NCI-H187 (cell line): ENCODE measurements at regions not wholly inside any gene's neighbourhood (a gene's known extent, or its start where the extent isn't known, plus 50 kb on each side); places are given as distances from the start of the nearest gene placed in this dataset.

Source experiments
- DNase-seq, 2 experiments: peaks; one replicate each; lab custom pipeline; 2025; lab: John Stamatoyannopoulos, UW

- no peak for DNase-seq
Measured at GRCh38 chr20:48300529-48300928, 515.2 kb upstream of the SULF2 start.

DNA sequence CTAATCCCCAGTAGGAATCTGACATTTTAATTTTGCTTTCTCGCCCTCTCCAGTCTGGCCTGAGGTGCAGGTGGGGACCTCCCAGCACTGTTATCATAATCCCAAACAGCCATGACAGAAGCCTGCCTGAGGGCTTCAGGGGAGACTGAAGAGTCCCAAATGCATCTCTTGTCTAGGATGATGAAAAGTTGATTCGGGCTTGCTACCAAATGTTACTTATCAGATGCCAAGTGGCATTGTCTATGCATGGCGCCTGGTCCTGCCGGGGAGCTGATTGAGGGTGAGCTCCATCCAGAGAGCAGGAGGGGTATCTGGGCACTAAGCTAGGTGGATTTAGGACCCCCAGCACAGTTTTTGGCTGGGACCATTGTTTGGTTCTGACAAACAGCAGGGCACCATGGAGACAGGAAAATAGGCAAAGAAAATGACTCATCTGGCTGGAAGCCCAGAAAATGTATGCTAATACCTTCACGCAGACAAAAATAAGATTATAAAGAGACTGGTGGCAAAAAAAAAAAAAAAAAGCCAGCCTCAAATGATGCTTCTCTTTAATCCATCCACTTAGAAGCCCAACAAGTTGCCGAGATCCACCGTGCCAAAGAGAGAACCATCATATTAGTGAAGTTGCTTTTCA is 513.7 kb upstream of the SULF2 start:
- no peak for DNase-seq

DNA sequence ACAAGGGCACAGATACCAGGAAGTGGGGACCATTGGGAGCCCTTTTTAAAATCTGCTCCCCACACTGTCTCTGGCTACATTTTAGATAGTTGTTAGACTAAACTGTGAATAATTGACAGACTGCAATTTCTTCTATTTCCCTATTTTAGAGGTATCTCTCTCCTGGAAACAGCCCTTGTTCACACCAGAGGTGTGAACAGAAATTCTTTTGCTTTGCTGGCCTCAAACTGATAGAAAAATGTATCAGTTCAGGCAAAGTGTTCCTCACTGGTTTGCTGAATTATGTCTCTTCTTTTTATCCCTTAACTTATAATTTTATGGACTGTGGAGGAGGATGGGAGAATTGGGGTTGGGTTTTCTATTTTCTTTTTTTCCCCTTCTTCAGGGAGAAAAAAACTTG is 513.2 kb upstream of the SULF2 start:
- no peak for DNase-seq

GRCh38 chr20:48295966-48296421 is 510.7 kb upstream of the SULF2 start:
- peak in 1 of 2 experiments; percentile 12 for DNase-seq

GRCh38 chr20:48295445-48295903 is 510.2 kb upstream of the SULF2 start:
- DNase-seq, result no peak

- no peak for DNase-seq
Measured at GRCh38 chr20:48294942-48295341, 509.7 kb upstream of the SULF2 start.

DNA sequence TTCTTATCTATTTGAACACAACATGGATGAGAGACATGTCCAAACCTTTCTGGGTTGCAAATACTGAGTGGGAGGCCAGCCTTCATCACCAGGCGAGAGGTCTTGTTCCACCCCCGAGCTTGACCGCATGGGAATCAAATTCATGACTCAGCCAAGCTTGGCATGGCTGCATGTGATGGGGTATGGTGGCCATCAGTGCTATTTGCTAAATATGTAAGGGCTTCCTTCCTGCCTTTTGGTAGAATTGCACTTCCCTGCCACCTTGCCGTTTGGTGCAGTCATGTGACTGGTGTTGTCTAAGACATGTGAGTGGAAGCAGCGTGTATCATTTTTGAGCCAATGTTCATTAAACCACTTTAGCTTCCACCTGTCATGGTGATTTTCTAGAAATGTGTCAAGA is 508.9 kb upstream of the SULF2 start:
- no peak for DNase-seq

- no peak for DNase-seq
Measured at GRCh38 chr20:48293671-48294070, 508.4 kb upstream of the SULF2 start.

- no peak for DNase-seq
Measured at GRCh38 chr20:48292806-48293205, 507.5 kb upstream of the SULF2 start.

- DNase-seq, result no peak
Measured at GRCh38 chr20:48291896-48292295, 506.6 kb upstream of the SULF2 start.

GRCh38 chr20:48288930-48289507 is 503.7 kb upstream of the SULF2 start:
- no peak for DNase-seq

DNA sequence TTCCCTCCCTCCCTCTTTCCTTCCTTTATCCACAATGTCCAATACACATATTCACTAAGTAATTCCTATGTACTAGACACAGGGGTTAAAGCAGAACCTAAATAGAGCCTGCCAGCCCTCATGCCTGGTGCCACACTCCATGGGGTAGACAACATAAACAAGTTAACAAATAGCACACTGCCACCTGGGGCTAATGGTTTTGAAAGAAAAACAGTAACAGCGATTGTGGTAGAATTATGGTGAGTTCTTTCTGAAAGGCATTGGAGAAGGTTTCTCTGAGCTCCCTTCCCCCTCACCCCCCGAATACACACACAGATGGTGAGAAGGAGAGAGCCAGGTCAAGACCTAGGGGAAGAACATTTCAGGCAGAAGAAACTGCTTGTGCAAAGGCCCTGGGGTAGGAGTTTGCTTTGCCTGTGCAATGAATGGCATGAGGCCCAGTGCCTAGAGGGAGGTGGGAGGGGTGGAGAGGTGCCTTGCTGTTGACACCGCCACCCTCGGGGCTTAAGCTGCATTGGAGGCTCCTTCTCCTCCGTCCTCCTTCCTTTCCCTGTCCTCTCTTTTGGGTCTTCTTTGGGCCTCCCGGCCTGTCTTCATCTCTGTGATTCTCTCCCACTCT is 502.4 kb upstream of the SULF2 start:
- DNase-seq, result no peak

- DNase-seq, result no peak
Measured at GRCh38 chr20:48287021-48287494, 501.8 kb upstream of the SULF2 start.

- no peak for DNase-seq
Measured at GRCh38 chr20:48286601-48287000, 501.3 kb upstream of the SULF2 start.

DNA sequence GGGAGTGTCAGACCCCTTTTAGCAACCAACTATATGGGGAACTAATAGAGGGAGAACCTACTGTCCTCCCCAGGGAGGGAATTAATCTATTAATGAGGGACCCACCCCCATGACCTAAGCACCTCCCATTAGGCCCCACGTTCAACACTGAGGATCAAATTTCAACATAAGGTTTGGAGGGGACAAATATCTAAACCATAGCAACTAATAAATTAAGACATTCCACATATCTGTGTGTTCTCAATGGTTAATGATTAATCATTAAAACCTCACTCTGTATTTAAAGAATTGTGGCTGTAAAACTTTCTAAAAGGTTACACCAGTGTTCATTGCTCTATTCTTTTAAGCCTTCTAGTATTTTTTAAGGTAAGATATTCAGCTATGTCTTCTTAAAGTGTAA is 500.4 kb upstream of the SULF2 start:
- no peak for DNase-seq

DNA sequence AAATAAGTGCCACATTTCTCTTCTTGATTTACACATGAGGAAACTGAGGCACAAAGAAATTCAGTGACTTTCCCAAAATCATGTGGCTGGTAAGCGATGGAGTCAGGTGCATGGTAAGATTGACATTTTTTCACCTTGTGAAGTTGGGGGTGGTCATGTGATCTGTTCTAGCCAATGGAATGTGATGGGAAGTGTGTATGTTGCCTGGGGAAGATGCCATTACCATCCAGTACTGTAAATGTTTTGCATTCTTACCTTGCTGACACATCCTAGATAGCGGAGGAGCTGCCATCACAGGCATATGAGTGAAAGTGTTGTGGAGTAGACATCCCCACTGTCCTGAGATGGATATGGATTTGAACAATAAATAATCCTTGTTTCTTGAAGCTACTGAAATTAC is 499.6 kb upstream of the SULF2 start:
- no peak for DNase-seq

- DNase-seq, result no peak
Measured at GRCh38 chr20:48284315-48284714, 499.0 kb upstream of the SULF2 start.

GRCh38 chr20:48283470-48284110 is 498.3 kb upstream of the SULF2 start:
- no peak for DNase-seq

DNA sequence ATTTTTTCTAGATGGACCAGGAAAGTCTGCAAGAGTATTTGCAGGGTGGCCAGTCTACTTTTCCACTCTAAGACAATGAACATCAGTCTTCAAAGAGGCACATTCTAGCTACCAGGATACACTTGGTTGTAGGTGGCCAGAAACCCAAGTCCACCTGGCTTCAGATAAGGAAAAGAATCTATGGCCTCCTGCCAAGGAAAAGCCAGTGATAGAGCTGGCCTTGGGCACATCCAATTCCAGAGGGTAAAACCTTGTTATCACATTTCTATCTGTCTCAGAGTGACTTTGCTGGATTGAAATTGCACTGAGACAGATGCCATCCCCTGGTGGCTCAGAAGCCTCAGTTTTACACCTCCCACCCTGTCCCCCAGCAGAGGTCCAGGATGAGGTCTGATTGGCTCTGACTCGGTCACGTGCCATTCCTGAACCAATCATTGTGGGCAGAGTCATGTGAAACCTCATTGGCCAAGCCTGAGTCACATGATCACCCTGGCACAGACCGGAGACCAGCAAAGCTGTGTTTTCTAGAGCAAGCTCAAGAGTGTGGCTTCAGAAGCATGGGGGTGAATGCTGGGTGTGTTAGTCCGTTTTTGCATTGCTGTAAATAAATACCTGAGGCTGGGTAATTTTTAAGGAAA is 497.4 kb upstream of the SULF2 start:
- DNase-seq, result no peak

DNA sequence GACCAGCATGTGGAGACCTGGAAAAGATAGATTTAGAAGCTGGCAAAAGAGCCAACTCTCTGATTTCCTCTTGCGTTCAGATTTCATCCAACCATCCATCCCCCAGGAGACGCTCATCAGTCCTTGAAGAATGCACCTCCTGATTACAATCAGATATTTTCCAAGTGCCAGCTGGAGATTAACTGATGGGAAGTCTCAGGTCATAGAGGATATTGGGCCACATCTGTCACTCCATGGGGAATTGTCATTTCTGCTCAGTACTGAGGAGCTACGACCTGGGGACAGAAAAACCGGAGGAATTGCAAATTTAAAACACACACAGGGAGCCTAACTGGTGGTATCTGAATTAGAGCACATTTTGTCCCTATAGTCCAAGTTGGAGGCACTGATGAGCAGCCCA is 496.2 kb upstream of the SULF2 start:
- no peak for DNase-seq

DNA sequence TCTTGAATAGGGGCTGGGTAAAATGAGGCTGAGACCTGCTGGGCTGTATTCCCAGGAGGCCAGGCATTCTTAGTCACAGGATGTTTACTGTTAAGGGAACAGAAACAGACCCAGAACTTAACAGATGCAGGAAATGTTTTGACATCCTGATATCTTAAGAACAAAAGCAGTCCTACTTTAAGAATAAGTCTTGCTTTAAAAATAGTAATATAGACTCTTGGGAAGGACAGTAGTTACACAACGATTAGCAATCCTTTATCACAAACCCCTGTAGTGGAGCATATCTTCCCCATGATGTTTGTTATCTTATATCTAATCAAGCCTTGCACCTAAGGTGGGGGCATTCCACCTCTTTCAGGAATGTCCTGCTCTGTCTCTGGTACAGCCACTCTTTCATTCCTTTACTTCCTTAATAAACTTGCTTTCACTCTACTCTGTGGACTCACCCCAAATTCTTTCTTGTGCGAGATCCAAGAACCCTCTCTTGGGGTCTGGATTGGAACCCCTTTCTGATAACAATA is 493.7 kb upstream of the SULF2 start:
- no peak for DNase-seq

DNA sequence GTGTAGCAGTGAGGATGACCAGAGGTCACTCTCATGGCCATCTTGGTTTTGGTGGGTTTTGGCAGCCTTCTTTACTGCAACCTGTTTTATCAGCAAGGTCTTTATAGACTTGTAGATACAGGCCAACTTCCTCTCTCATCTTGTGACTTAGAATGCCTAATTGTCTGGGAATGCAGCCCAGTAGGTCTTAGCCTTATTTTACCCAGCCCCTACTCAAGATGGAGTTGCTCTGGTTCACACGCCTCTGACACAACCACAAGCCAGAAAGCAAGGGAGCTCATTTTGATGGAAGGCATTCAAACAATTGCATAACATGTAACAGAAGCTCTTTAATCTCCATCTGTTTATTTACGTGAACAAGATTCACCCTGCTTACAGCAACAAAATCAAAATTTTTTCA is 492.0 kb upstream of the SULF2 start:
- no peak for DNase-seq
